A673 (cell line): ENCODE measurements at regions not wholly inside any gene's neighbourhood (a gene's known extent, or its start where the extent isn't known, plus 50 kb on each side); places are given as distances from the start of the nearest gene placed in this dataset.

Source experiments
- BruUV-seq: library from RNA; stranded (reverse); fragments of 400-500 nt; replicated peaks from 2 replicates; lab custom pipeline; 2021; lab: Mats Ljungman, UMichigan
- CTCF ChIA-PET: fragments of 300-600 bp; sonication (Branson Sonifier 250); formaldehyde crosslinking; loops from one replicate; lab custom pipeline; 2022; ENCODE audit warnings: antibody characterized with exemption; lab: Charles Lee
- POLR2A ChIA-PET: fragments of 300-600 bp; sonication (Branson Sonifier 250); formaldehyde crosslinking; loops from one replicate; lab custom pipeline; 2022; ENCODE audit warnings: antibody characterized with exemption; ENCODE audit not compliant: low non-redundant PET; lab: Charles Lee
- DNase-seq: peaks from one replicate; pipeline ENCODE4 v3.0.0-alpha.2; 2015; ENCODE audit warnings: low spot score
- H3K27ac ChIP-seq: fragments of 200-600 bp; sonication (generic); 2 replicates; pipeline ENCODE4 v1.5.1; 2016; ENCODE audit warnings: mixed run types, low read depth, mild to moderate bottlenecking, mixed read lengths, antibody characterized with exemption, low read length; ENCODE audit not compliant: poor library complexity, severe bottlenecking
- H3K27me3 ChIP-seq: fragments of 200-600 bp; sonication (generic); replicated peaks from 2 replicates; pipeline ENCODE4 v1.6.1; 2017; ENCODE audit warnings: mixed run types, low read depth, mild to moderate bottlenecking, mixed read lengths, antibody characterized with exemption, low read length; ENCODE audit not compliant: insufficient read depth, poor library complexity
- H3K36me3 ChIP-seq: fragments of 200-600 bp; sonication (generic); 2 replicates; pipeline ENCODE4 v1.6.1; 2016; ENCODE audit warnings: mixed run types, mild to moderate bottlenecking, mixed read lengths, antibody characterized with exemption, low read length; ENCODE audit not compliant: insufficient read depth, poor library complexity, severe bottlenecking
- H3K4me1 ChIP-seq: fragments of 200-600 bp; sonication (generic); 2 replicates; pipeline ENCODE4 v1.6.1; 2017; ENCODE audit warnings: mixed run types, mild to moderate bottlenecking, mixed read lengths, antibody characterized with exemption, low read length; ENCODE audit not compliant: insufficient read depth, poor library complexity, severe bottlenecking
- H3K4me3 ChIP-seq: fragments of 200-600 bp; sonication (generic); 2 replicates; pipeline ENCODE4 v1.5.1; 2016; ENCODE audit warnings: low read depth, mixed run types, mild to moderate bottlenecking, mixed read lengths, low read length; ENCODE audit not compliant: poor library complexity, severe bottlenecking
- H3K9me3 ChIP-seq: fragments of 200-600 bp; sonication (generic); 2 replicates; pipeline ENCODE4 v1.6.1; 2016; ENCODE audit warnings: mixed run types, low read depth, mild to moderate bottlenecking, mixed read lengths, antibody characterized with exemption, low read length; ENCODE audit not compliant: poor library complexity, severe bottlenecking
- CTCF ChIP-seq: fragments of 300-800, 200-600 bp; sonication (generic); conservative IDR thresholded peaks from 2 replicates; pipeline ENCODE4 v1.5.1; 2017; ENCODE audit warnings: low read depth, mild to moderate bottlenecking, antibody characterized with exemption, low read length, moderate library complexity, mixed read lengths
- EZH2 ChIP-seq: fragments of 200-600 bp; sonication (generic); IDR thresholded peaks from 2 replicates; pipeline ENCODE4 v1.6.1; 2017; ENCODE audit warnings: borderline replicate concordance, low read depth, mild to moderate bottlenecking, mixed read lengths, antibody characterized with exemption, low read length; ENCODE audit not compliant: poor library complexity, severe bottlenecking
- intact Hi-C: fragments of 100-400 bp; cut with micrococcal nuclease; formaldehyde crosslinking; loops from one replicate; pipeline ENCODE4 v1.10.0; 2022; ENCODE audit not compliant: unreplicated experiment

GRCh38 chr1:209484429-209484828 is 99.1 kb upstream of the CAMK1G start:
- no peak overlapping the region for H3K27ac ChIP-seq
- H3K4me3 ChIP-seq = no peak overlapping the region
- intact Hi-C loops = no loop called here
- H3K4me1 ChIP-seq = no peaks in the 10 kb centered on the region
- no peaks in the 10 kb centered on the region for H3K36me3 ChIP-seq
- H3K27me3 ChIP-seq = no peaks in the 10 kb centered on the region
- no peak for TF ChIP-seq CTCF
- no peak for TF ChIP-seq EZH2
- no peaks in the 10 kb centered on the region for H3K9me3 ChIP-seq
- POLR2A ChIA-PET = no interaction called here
- no peak for DNase-seq
- no TSS peak for BruUV-seq
- CTCF ChIA-PET = no interaction called here

GRCh38 chr1:209485167-209485566 is 98.3 kb upstream of the CAMK1G start:
- intact Hi-C loops = no loop called here
- Histone ChIP-seq H3K27me3 (no peaks in the 10 kb centered on the region), H3K4me1 (no peaks in the 10 kb centered on the region), H3K36me3 (no peaks in the 10 kb centered on the region), H3K27ac (no peak overlapping the region), H3K9me3 (no peaks in the 10 kb centered on the region), H3K4me3 (no peak overlapping the region)
- DNase-seq = peak; percentile 80
- CTCF ChIA-PET = no interaction called here
- no peak for TF ChIP-seq EZH2
- no peak for TF ChIP-seq CTCF
- BruUV-seq = no TSS peak
- POLR2A ChIA-PET = no interaction called here

DNA sequence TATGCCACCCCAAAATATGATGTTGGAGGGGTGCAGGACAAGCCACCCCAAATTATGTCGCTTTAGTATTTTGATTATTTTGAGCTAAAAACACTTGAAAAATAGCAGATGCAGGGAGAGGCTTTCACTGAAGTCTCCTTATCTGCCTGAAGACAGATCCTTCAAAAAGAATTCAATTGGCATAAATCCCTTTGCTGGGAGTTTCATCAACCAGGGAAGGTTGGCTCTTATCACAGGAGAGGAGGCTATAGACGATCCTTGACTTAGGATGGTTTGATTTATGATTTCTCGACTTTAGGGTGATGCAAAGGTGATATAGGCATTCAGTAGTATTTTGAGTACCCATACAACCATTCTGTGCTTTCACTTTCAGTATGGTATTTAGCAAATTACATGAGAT is 97.8 kb upstream of the CAMK1G start:
- no TSS peak for BruUV-seq
- DNase-seq = no peak
- H3K9me3 ChIP-seq = no peaks in the 10 kb centered on the region
- H3K4me3 ChIP-seq = no peak overlapping the region
- ChIA-PET POLR2A (no interaction called here), CTCF (no interaction called here)
- H3K36me3 ChIP-seq = no peaks in the 10 kb centered on the region
- H3K4me1 ChIP-seq = no peaks in the 10 kb centered on the region
- no peak overlapping the region for H3K27ac ChIP-seq
- intact Hi-C loops = no loop called here
- TF ChIP-seq CTCF (no peak), EZH2 (no peak)
- no peaks in the 10 kb centered on the region for H3K27me3 ChIP-seq
